ENCODE measurements at regions not wholly inside any gene's neighbourhood (a gene's known extent, or its start where the extent isn't known, plus 50 kb on each side); places are given as distances from the start of the nearest gene placed in this dataset.

GRCh38 chrX:19202171-19202570 is 79.9 kb upstream of the ADGRG2 start:
- H3K36me3 Mint-ChIP-seq, result no peaks in the 10 kb centered on the region
- no peaks in the 10 kb centered on the region for H3K4me1 Mint-ChIP-seq (ENCODE audit: unreplicated experiment)
- no peaks in the 10 kb centered on the region for H3K9me3 Mint-ChIP-seq
- DNase-seq (ENCODE audit: extremely low spot score, unreplicated experiment), result no peak
- no peak overlapping the region for H3K4me3 Mint-ChIP-seq
- H3K27ac Mint-ChIP-seq, result no peak overlapping the region
- TF ChIP-seq, protein P1, sequence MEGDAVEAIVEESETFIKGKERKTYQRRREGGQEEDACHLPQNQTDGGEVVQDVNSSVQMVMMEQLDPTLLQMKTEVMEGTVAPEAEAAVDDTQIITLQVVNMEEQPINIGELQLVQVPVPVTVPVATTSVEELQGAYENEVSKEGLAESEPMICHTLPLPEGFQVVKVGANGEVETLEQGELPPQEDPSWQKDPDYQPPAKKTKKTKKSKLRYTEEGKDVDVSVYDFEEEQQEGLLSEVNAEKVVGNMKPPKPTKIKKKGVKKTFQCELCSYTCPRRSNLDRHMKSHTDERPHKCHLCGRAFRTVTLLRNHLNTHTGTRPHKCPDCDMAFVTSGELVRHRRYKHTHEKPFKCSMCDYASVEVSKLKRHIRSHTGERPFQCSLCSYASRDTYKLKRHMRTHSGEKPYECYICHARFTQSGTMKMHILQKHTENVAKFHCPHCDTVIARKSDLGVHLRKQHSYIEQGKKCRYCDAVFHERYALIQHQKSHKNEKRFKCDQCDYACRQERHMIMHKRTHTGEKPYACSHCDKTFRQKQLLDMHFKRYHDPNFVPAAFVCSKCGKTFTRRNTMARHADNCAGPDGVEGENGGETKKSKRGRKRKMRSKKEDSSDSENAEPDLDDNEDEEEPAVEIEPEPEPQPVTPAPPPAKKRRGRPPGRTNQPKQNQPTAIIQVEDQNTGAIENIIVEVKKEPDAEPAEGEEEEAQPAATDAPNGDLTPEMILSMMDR (conservative IDR thresholded peaks at IDR 0.05), result no peak
- H3K27me3 Mint-ChIP-seq, result peaks cover 3% of the 10 kb centered on the region

DNA sequence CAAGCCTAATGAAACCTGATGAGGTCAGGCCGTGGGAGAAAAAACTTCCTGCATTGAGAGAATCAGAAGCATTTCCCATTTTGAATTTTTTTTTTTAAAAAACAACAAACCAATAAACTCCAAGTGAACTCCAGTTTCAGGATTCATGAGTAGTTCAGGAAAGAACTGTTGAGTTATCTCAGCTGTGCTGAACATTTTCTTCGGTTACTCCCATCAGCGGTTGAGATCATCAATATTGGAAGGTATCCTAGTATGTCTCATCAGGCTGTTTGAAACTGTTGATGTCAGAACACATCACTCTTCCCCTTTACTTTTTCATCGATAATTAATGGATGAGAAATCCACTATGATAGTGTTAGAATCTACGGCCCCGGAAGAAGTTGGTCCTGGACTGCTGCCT is 82.4 kb upstream of the ADGRG2 start:
- H3K27ac Mint-ChIP-seq, result no peak overlapping the region
- TF ChIP-seq, protein P1 (conservative IDR thresholded peaks at IDR 0.05), result no peak
- no peaks in the 10 kb centered on the region for H3K4me1 Mint-ChIP-seq (ENCODE audit: unreplicated experiment)
- no peak overlapping the region for H3K4me3 Mint-ChIP-seq
- DNase-seq (ENCODE audit: extremely low spot score, unreplicated experiment), result no peak
- no peaks in the 10 kb centered on the region for H3K36me3 Mint-ChIP-seq
- peaks cover 3% of the 10 kb centered on the region for H3K27me3 Mint-ChIP-seq
- no peaks in the 10 kb centered on the region for H3K9me3 Mint-ChIP-seq

GRCh38 chrX:19212037-19212436 is 89.8 kb upstream of the ADGRG2 start:
- no peaks in the 10 kb centered on the region for H3K27me3 Mint-ChIP-seq
- H3K9me3 Mint-ChIP-seq, result no peaks in the 10 kb centered on the region
- no peak overlapping the region for H3K4me3 Mint-ChIP-seq
- DNase-seq (ENCODE audit: extremely low spot score, unreplicated experiment), result no peak
- TF ChIP-seq, protein P1 (conservative IDR thresholded peaks at IDR 0.05), result no peak
- H3K36me3 Mint-ChIP-seq, result no peaks in the 10 kb centered on the region
- no peaks in the 10 kb centered on the region for H3K4me1 Mint-ChIP-seq (ENCODE audit: unreplicated experiment)
- H3K27ac Mint-ChIP-seq, result no peak overlapping the region

DNA sequence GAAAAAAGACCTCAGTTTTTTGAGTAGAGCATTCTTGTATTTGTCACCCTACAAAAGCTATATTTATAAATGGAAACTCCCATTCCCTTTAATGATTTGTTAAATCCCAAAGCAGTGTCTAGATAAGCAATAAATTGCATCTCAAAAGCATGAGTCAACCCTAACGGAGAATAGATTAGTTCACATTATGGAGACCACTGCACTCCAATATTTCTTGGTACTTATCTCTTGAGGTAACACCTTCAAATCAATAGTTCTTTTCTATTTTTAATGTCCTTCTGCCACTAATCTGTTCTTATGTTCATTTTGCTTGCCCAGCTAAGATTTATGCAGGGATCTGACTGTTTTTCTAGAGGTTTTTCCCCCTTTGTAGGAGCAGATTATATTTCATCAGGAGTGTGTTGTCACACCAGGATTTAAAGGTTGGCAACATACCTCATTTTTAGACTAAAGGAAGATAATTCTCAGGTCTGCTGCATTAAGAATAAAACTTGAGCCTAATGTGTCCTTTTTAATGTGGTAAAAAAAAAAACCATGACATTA is 91.4 kb upstream of the ADGRG2 start:
- no peaks in the 10 kb centered on the region for H3K4me1 Mint-ChIP-seq (ENCODE audit: unreplicated experiment)
- TF ChIP-seq, protein P1 (conservative IDR thresholded peaks at IDR 0.05), result no peak
- H3K27me3 Mint-ChIP-seq, result peaks cover 4% of the 10 kb centered on the region
- no peak overlapping the region for H3K4me3 Mint-ChIP-seq
- no peaks in the 10 kb centered on the region for H3K36me3 Mint-ChIP-seq
- no peak overlapping the region for H3K27ac Mint-ChIP-seq
- no peak for DNase-seq (ENCODE audit: extremely low spot score, unreplicated experiment)
- no peaks in the 10 kb centered on the region for H3K9me3 Mint-ChIP-seq

- Mint-ChIP-seq H3K36me3 (no peaks in the 10 kb centered on the region), H3K9me3 (no peaks in the 10 kb centered on the region)
Measured at GRCh38 chrX:19214311-19214710, 92.0 kb upstream of the ADGRG2 start.

More at GRCh38 chrX:19214311-19214710, 92.0 kb upstream of the ADGRG2 start:
- no peak for DNase-seq (ENCODE audit: extremely low spot score, unreplicated experiment)
- no peaks in the 10 kb centered on the region for H3K4me1 Mint-ChIP-seq (ENCODE audit: unreplicated experiment)
- H3K27me3 Mint-ChIP-seq, result peaks cover 4% of the 10 kb centered on the region
- TF ChIP-seq, protein P1 (conservative IDR thresholded peaks at IDR 0.05), result no peak
- H3K27ac Mint-ChIP-seq, result no peak overlapping the region
- no peak overlapping the region for H3K4me3 Mint-ChIP-seq

Measured in type B pancreatic cell (in vitro differentiated cells).